SK-N-SH treated with all-trans-retinoic acid at 6 μM for 48 hours (cell line): ENCODE measurements at regions not wholly inside any gene's neighbourhood (a gene's known extent, or its start where the extent isn't known, plus 50 kb on each side); places are given as distances from the start of the nearest gene placed in this dataset.

Experiments
- ATAC-seq: fragments of 200-7000 bp; cut with Tn5 transposase; 3 replicates; pipeline ENCODE4 v1.9.1; 2020; ENCODE audit warnings: mild to moderate bottlenecking, moderate library complexity
- ARNTL ChIP-seq: fragments of 450-650 bp; formaldehyde crosslinking; IDR thresholded peaks from 2 replicates; pipeline ENCODE4 v1.5.0; 2020; ENCODE audit warnings: low read depth, mild to moderate bottlenecking, moderate library complexity, borderline replicate concordance
- CSDC2 ChIP-seq: fragments of 250-450 bp; sonication (Bioruptor Pico); IDR thresholded peaks from 2 replicates; pipeline ENCODE4 v1.5.0; 2020; ENCODE audit warnings: mild to moderate bottlenecking, moderate library complexity
- CSRNP3 ChIP-seq: fragments of 250-450 bp; sonication (Bioruptor Pico); IDR thresholded peaks from 2 replicates; pipeline ENCODE4 v1.5.1; 2021; ENCODE audit warnings: mild to moderate bottlenecking, moderate library complexity
- ESRRG ChIP-seq: fragments of 250-450 bp; sonication (Bioruptor Pico); IDR thresholded peaks from 2 replicates; pipeline ENCODE4 v1.6.1; 2021; ENCODE audit warnings: mild to moderate bottlenecking
- ISL1 ChIP-seq: fragments of 250-450 bp; sonication (Bioruptor Pico); IDR thresholded peaks from 2 replicates; pipeline ENCODE4 v2.1.2; 2022; ENCODE audit warnings: mild to moderate bottlenecking, moderate library complexity
- OSR1 ChIP-seq: fragments of 250-450 bp; sonication (Bioruptor Pico); IDR thresholded peaks from 2 replicates; pipeline ENCODE4 v1.8.0; 2022; ENCODE audit warnings: moderate library complexity, mild to moderate bottlenecking, inconsistent platforms
- POU6F1 ChIP-seq: fragments of 250-450 bp; sonication (Bioruptor Pico); IDR thresholded peaks from 2 replicates; pipeline ENCODE4 v1.8.0; 2021; ENCODE audit warnings: low read depth, mild to moderate bottlenecking, moderate library complexity, borderline replicate concordance
- PPARA ChIP-seq: fragments of 250-450 bp; sonication (Bioruptor Pico); IDR thresholded peaks from 2 replicates; pipeline ENCODE4 v1.5.0; 2020; ENCODE audit warnings: mild to moderate bottlenecking, borderline replicate concordance
- RARB ChIP-seq: fragments of 250-450 bp; sonication (Bioruptor Pico); IDR thresholded peaks from 2 replicates; pipeline ENCODE4 v1.8.0; 2021; ENCODE audit warnings: mild to moderate bottlenecking, moderate library complexity
- SNAI2 ChIP-seq: fragments of 250-450 bp; sonication (Bioruptor Pico); IDR thresholded peaks from 2 replicates; pipeline ENCODE4 v1.5.0; 2020; ENCODE audit warnings: mild to moderate bottlenecking, moderate library complexity
- TCF4 ChIP-seq: fragments of 250-450 bp; sonication (Bioruptor Pico); IDR thresholded peaks from 2 replicates; pipeline ENCODE4 v1.8.0; 2021; ENCODE audit warnings: mild to moderate bottlenecking, moderate library complexity, borderline replicate concordance
- TOX ChIP-seq: fragments of 250-450 bp; sonication (Bioruptor Pico); IDR thresholded peaks from 2 replicates; pipeline ENCODE4 v1.8.0; 2021; ENCODE audit warnings: mild to moderate bottlenecking, moderate library complexity, borderline replicate concordance
- ZC3H10 ChIP-seq: fragments of 250-450 bp; sonication (Bioruptor Pico); IDR thresholded peaks from 2 replicates; pipeline ENCODE4 v1.5.1; 2021; ENCODE audit warnings: mild to moderate bottlenecking, moderate library complexity
- ZFP3 ChIP-seq: fragments of 250-450 bp; sonication (Bioruptor Pico); IDR thresholded peaks from 2 replicates; pipeline ENCODE4 v1.5.0; 2020; ENCODE audit warnings: mild to moderate bottlenecking, moderate library complexity
- ZFP30 ChIP-seq: fragments of 450-650 bp; formaldehyde crosslinking; IDR thresholded peaks from 2 replicates; pipeline ENCODE4 v1.5.0; 2022; ENCODE audit warnings: mild to moderate bottlenecking, moderate library complexity
- ZNF565 ChIP-seq: fragments of 450-650 bp; formaldehyde crosslinking; conservative IDR thresholded peaks from 2 replicates; pipeline ENCODE4 v1.5.0; 2020; ENCODE audit warnings: low read depth, mild to moderate bottlenecking, moderate library complexity
- ZNF70 ChIP-seq: fragments of 450-650 bp; formaldehyde crosslinking; IDR thresholded peaks from 2 replicates; pipeline ENCODE4 v1.5.0; 2020; ENCODE audit warnings: mild to moderate bottlenecking, moderate library complexity
- ZNF8 ChIP-seq: fragments of 450-650 bp; formaldehyde crosslinking; IDR thresholded peaks from 2 replicates; pipeline ENCODE4 v1.5.0; 2020; ENCODE audit warnings: mild to moderate bottlenecking, moderate library complexity
- TF ChIP-seq, protein P1 (sequence below): fragments of 250-450 bp; sonication (Bioruptor Pico); IDR thresholded peaks from 2 replicates; pipeline ENCODE4 v1.5.1; 2020; ENCODE audit warnings: low read depth, mild to moderate bottlenecking, moderate library complexity
- TF ChIP-seq, protein P2 (sequence below): fragments of 250-450 bp; sonication (Bioruptor Pico); IDR thresholded peaks from 2 replicates; pipeline ENCODE4 v1.5.0; 2020; ENCODE audit warnings: mild to moderate bottlenecking, moderate library complexity

GRCh38 chr3:66907136-66907535 is 91.0 kb upstream of the KBTBD8 start:
- no peak for ATAC-seq
- TF ChIP-seq ZNF70 (no peak), ZFP30 (no peak), SNAI2 (CRISPR knock-in tag) (no peak), CSRNP3 (no peak), OSR1 (CRISPR knock-in tag) (no peak), ISL1 (CRISPR knock-in tag) (no peak), TOX (CRISPR knock-in tag) (no peak), POU6F1 (no peak), ZNF565 (CRISPR knock-in tag) (no peak)
- TF ChIP-seq, protein P1, sequence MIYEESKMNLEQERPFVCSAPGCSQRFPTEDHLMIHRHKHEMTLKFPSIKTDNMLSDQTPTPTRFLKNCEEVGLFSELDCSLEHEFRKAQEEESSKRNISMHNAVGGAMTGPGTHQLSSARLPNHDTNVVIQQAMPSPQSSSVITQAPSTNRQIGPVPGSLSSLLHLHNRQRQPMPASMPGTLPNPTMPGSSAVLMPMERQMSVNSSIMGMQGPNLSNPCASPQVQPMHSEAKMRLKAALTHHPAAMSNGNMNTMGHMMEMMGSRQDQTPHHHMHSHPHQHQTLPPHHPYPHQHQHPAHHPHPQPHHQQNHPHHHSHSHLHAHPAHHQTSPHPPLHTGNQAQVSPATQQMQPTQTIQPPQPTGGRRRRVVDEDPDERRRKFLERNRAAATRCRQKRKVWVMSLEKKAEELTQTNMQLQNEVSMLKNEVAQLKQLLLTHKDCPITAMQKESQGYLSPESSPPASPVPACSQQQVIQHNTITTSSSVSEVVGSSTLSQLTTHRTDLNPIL (CRISPR knock-in tag) = no peak
- TF ChIP-seq, protein P2, sequence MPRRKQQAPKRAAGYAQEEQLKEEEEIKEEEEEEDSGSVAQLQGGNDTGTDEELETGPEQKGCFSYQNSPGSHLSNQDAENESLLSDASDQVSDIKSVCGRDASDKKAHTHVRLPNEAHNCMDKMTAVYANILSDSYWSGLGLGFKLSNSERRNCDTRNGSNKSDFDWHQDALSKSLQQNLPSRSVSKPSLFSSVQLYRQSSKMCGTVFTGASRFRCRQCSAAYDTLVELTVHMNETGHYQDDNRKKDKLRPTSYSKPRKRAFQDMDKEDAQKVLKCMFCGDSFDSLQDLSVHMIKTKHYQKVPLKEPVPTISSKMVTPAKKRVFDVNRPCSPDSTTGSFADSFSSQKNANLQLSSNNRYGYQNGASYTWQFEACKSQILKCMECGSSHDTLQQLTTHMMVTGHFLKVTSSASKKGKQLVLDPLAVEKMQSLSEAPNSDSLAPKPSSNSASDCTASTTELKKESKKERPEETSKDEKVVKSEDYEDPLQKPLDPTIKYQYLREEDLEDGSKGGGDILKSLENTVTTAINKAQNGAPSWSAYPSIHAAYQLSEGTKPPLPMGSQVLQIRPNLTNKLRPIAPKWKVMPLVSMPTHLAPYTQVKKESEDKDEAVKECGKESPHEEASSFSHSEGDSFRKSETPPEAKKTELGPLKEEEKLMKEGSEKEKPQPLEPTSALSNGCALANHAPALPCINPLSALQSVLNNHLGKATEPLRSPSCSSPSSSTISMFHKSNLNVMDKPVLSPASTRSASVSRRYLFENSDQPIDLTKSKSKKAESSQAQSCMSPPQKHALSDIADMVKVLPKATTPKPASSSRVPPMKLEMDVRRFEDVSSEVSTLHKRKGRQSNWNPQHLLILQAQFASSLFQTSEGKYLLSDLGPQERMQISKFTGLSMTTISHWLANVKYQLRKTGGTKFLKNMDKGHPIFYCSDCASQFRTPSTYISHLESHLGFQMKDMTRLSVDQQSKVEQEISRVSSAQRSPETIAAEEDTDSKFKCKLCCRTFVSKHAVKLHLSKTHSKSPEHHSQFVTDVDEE = no peak

GRCh38 chr3:66910266-66911055 is 87.6 kb upstream of the KBTBD8 start:
- no peak for ATAC-seq
- TF ChIP-seq CSRNP3 = no peak
- TF ChIP-seq ZFP30 = no peak
- TF ChIP-seq ZNF8 (CRISPR knock-in tag) = no peak
- TF ChIP-seq ZC3H10 (CRISPR knock-in tag) = no peak
- no peak for TF ChIP-seq RARB (CRISPR knock-in tag)
- no peak for TF ChIP-seq ZNF70
- TF ChIP-seq OSR1 (CRISPR knock-in tag) = no peak
- no peak for TF ChIP-seq ISL1 (CRISPR knock-in tag)
- TF ChIP-seq TCF4 = no peak
- no peak for TF ChIP-seq PPARA (CRISPR knock-in tag)
- no peak for TF ChIP-seq SNAI2 (CRISPR knock-in tag)
- TF ChIP-seq ZFP3 (CRISPR knock-in tag) = no peak
- TF ChIP-seq, protein P2 = no peak
- no peak for TF ChIP-seq CSDC2 (CRISPR knock-in tag)
- TF ChIP-seq ZNF565 (CRISPR knock-in tag) = no peak
- no peak for TF ChIP-seq ARNTL (CRISPR knock-in tag)
- no peak for TF ChIP-seq POU6F1
- TF ChIP-seq ESRRG = no peak
